H1 (cell line): ENCODE measurements at regions not wholly inside any gene's neighbourhood (a gene's known extent, or its start where the extent isn't known, plus 50 kb on each side); places are given as distances from the start of the nearest gene placed in this dataset.

Experiments
- SIX5 ChIP-seq: IDR thresholded peaks from 2 replicates; pipeline ENCODE4 v1.6.1; 2011; ENCODE audit warnings: mild to moderate bottlenecking, low read depth, low read length

DNA sequence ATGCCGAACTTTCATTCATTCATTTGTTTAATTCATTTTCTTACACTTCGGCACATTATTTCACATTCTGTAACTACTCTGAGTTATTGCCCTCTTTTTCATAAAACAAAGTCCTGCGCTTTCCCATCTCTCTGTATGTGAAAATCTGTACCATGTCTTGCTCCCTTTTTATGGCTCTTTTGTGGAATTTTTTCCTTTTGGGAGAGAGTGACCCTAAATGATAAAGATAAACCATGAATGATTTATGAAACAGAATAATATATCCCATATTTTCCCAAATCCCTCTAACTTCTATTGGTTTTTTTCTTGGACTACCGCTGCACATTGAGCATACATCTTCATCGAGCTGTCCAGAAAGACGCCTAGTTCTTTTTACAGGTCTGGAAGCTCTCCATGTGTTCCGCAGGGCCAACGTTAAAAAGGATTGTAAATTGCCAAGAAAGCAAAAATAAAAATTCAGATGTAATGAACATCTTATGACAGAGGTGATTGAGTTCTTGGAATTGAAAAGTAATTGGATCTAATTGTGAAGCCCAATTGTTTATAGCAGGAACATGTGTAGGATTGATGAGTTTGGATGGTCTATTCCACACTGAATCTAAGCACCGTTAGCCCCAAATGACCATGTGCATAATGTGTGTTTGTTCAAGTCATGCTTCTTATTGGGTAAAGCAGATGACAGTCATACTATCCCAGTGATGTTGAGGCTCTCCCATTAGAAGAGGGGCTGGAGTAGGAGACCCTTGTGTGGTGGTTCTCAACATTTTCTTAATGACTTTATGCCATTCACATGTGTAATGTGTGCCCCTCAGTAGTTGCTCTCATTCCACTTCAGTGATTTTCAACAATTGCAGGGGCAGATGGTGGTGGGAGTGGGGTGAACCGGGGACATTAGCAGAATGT is 378.9 kb downstream of the DLEU7 start (continued):
- TF ChIP-seq SIX5: no peak
- TF ChIP-seq, all 59 proteins: peak for 0
